ENCODE measurements at regions not wholly inside any gene's neighbourhood (a gene's known extent, or its start where the extent isn't known, plus 50 kb on each side); places are given as distances from the start of the nearest gene placed in this dataset.
A peak's percentile ranks its signal among the peaks of the same experiment; 100 is the strongest.

DNA sequence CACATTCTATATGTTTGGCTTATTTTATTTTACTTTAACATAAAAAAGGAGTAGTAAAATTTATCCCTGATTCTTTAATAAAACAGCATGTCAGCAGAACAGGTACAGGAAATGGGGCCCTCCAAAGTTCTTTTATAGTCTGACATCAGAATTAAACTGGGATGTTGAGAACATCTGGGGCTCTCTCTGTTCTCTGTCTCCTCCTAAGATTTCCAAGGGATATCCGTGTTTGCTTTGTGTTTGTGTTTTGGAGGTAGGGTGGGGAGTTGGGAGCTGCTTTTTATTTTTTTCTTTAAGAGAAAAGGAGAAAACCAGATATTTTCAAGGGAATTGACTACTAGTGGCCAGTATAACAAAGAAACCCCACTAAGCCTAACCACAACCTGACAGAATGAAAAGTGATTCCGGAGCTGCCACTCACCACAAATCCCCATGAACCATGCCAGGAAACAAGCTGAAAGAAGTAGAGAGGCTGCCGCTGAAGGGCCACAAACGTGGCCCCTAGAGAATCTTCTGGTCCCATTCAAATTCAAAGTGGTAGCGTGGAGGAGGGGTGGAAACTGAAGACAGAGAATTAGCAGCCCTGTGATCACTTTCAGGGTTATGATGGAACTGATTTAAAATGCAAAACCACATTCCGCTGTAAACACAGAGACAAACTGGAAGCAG, 369.6 kb upstream of the ADGRL2 start:
- Histone ChIP-seq H3K9me3 (replicated peaks in 1 of 3) (no peaks in the 10 kb centered on the region), H3K27ac (peak overlapping the region in 1 of 5 donors; percentile 38), H3K36me3 (replicated peaks in 1 of 2) (no peaks in the 10 kb centered on the region), H3K4me1 (replicated peaks in 1 of 2) (no peaks in the 10 kb centered on the region), H3K4me3 (no peak overlapping the region), H3K27me3 (no peaks in the 10 kb centered on the region)
- intact Hi-C loops (cut with DNase I), result no loop called here
- DNase-seq, result no peak
- WGBS, 4 donors, result 71 to 76% (median 73%) methylated on average over 6 of the region's 6 CpGs
- TF ChIP-seq POLR2A (IDR thresholded peaks at IDR 0.05), result no peak
- TF ChIP-seq, protein P1, sequence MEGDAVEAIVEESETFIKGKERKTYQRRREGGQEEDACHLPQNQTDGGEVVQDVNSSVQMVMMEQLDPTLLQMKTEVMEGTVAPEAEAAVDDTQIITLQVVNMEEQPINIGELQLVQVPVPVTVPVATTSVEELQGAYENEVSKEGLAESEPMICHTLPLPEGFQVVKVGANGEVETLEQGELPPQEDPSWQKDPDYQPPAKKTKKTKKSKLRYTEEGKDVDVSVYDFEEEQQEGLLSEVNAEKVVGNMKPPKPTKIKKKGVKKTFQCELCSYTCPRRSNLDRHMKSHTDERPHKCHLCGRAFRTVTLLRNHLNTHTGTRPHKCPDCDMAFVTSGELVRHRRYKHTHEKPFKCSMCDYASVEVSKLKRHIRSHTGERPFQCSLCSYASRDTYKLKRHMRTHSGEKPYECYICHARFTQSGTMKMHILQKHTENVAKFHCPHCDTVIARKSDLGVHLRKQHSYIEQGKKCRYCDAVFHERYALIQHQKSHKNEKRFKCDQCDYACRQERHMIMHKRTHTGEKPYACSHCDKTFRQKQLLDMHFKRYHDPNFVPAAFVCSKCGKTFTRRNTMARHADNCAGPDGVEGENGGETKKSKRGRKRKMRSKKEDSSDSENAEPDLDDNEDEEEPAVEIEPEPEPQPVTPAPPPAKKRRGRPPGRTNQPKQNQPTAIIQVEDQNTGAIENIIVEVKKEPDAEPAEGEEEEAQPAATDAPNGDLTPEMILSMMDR (IDR thresholded peaks at IDR 0.05), result no peak

DNA sequence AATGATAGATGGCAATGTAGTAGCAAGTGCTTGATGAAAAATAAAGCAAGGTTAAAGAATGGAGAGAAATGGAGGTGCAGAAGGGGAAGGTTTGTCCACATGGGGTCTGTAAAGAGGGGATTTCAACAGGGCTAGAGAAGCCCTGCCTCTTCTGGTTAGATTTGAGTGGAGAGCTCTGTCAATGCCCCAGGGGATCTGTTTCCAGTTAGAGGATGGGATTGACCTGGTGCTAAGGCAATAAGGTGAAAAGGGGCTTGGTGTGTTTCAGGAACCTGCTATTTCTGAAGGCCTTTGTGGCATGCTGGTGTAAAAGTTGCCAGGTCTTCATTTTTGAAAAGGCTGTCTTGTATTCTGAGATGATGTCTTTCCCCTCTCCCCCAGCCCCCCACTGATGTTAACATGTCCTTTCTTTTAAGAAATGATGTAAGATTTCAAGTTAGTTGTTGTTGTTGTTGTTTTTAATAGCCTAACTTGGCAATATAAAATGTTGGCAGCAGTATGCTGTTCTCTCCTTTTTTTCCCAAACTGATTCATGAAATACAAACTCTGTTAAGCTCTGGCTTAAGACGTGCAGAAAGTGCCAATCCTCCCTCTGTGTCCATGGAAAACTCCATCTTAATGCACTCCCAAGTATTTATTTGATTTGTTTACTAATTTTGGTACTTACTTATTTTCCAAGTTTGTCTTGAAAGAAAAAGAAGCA, 370.3 kb upstream of the ADGRL2 start:
- no peaks in the 10 kb centered on the region for H3K36me3 ChIP-seq (replicated peaks in 1 of 2)
- H3K27me3 ChIP-seq, result no peaks in the 10 kb centered on the region
- intact Hi-C loops (cut with DNase I), result no loop called here
- H3K4me1 ChIP-seq (replicated peaks in 1 of 2), result no peaks in the 10 kb centered on the region
- DNase-seq, result no peak
- H3K9me3 ChIP-seq (replicated peaks in 1 of 3), result no peaks in the 10 kb centered on the region
- TF ChIP-seq POLR2A (IDR thresholded peaks at IDR 0.05), result no peak
- TF ChIP-seq, protein P1 (IDR thresholded peaks at IDR 0.05), result no peak
- WGBS, 4 donors, result 39 to 51% (median 45%) methylated on average over 1 of the region's 1 CpG
- no peak overlapping the region for H3K27ac ChIP-seq
- H3K4me3 ChIP-seq, result no peak overlapping the region

GRCh38 chr1:81428998-81429397, 371.7 kb upstream of the ADGRL2 start:
- H3K4me1 ChIP-seq (replicated peaks in 1 of 2), result no peaks in the 10 kb centered on the region
- intact Hi-C loops (cut with DNase I), result no loop called here
- H3K27ac ChIP-seq, result no peak overlapping the region
- H3K9me3 ChIP-seq (replicated peaks in 1 of 3), result no peaks in the 10 kb centered on the region
- H3K4me3 ChIP-seq, result no peak overlapping the region
- no peaks in the 10 kb centered on the region for H3K36me3 ChIP-seq (replicated peaks in 1 of 2)
- no peak for DNase-seq
- no peaks in the 10 kb centered on the region for H3K27me3 ChIP-seq
- WGBS, 4 donors, result 83 to 100% (median 91%) methylated on average over 1 of the region's 1 CpG
- TF ChIP-seq, protein P1 (IDR thresholded peaks at IDR 0.05), result no peak
- no peak for TF ChIP-seq POLR2A (IDR thresholded peaks at IDR 0.05)

DNA sequence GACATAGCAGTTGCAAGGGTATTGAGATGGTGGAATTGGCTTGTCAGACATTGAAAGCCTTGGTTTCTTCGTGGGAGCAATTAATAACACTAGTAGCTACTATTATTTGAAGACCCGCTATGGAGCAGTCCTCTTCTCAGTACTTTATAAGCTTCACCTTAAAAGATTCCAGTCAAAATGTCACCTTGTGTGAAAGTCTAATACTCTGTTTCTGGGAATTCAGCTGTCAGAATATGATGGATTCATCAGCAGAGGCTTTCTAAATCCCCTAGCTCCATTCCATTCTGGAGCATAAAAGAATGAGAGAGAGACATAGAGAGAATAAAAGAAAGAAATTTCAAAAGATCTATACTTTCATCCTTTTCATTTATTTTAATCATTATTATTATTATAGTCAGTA, 375.9 kb upstream of the ADGRL2 start:
- Histone ChIP-seq H3K4me1 (replicated peaks in 1 of 2) (no peaks in the 10 kb centered on the region), H3K27ac (no peak overlapping the region), H3K36me3 (replicated peaks in 1 of 2) (no peaks in the 10 kb centered on the region), H3K9me3 (replicated peaks in 1 of 3) (no peaks in the 10 kb centered on the region), H3K27me3 (no peaks in the 10 kb centered on the region), H3K4me3 (no peak overlapping the region)
- no peak for DNase-seq
- no peak for TF ChIP-seq POLR2A (IDR thresholded peaks at IDR 0.05)
- TF ChIP-seq, protein P1 (IDR thresholded peaks at IDR 0.05), result no peak
- intact Hi-C loops (cut with DNase I), result no loop called here
- WGBS, 4 donors, result 91 to 96% (median 94%) methylated on average over 2 of the region's 2 CpGs

Data from adrenal gland (tissue), 9 donors.